Transverse colon (tissue), 3 donors: ENCODE measurements at regions not wholly inside any gene's neighbourhood (a gene's known extent, or its start where the extent isn't known, plus 50 kb on each side); places are given as distances from the start of the nearest gene placed in this dataset.

Experiments
- CTCF ChIP-seq, 5 experiments: fragments of 200-600 bp in 3 of 5; fragments of 450-650 bp in 2 of 5; sonication (generic) in 3 of 5; IDR thresholded peaks; 1 replicate in 2 of 5; 2 replicates in 3 of 5; pipeline ENCODE4 v1.5.1; 2016 to 2017; ENCODE audit warnings: antibody characterized with exemption in 5 of 5, inconsistent platforms in 3 of 5, mild to moderate bottlenecking in 2 of 5, moderate library complexity in 1 of 5
- POLR2A ChIP-seq: fragments of 450-650 bp; IDR thresholded peaks from one replicate; pipeline ENCODE4 v1.6.1; 2016; ENCODE audit warnings: antibody characterized with exemption, mild to moderate bottlenecking, moderate library complexity

- TF ChIP-seq CTCF (IDR thresholded peaks at IDR 0.05) = no peak
- no peak for TF ChIP-seq POLR2A
Measured at GRCh38 chr9:88258601-88259000, 120.3 kb upstream of the SPATA31C2 start.
